Eye (tissue), 1 donor: ENCODE measurements at regions not wholly inside any gene's neighbourhood (a gene's known extent, or its start where the extent isn't known, plus 50 kb on each side); places are given as distances from the start of the nearest gene placed in this dataset.

Source experiments
- DNase-seq: peaks from one replicate; pipeline ENCODE4 v3.0.0-alpha.2; 2015

DNA sequence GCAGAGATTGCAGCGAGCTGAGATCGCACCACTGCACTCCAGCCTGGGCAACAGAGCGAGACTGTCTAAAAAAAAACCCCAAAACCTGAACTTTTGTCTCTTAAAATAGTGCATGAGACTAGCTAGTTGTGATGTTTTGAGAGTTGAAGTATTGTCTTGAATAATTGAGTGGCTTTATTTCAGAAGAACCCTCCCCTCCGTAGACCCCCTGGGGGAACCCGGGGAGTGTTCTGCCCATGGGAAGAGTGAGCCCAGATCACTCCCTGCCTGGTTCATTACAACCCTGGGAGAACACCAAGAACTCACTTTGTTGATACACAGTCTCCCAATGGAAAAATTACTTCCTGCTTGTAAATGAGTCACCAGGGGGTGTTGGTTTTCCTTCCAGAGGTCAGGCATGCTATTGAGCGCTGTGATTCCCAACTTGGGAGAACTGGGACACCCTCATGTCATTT is 65.3 kb upstream of the SHISA3 start:
- no peak for DNase-seq

DNA sequence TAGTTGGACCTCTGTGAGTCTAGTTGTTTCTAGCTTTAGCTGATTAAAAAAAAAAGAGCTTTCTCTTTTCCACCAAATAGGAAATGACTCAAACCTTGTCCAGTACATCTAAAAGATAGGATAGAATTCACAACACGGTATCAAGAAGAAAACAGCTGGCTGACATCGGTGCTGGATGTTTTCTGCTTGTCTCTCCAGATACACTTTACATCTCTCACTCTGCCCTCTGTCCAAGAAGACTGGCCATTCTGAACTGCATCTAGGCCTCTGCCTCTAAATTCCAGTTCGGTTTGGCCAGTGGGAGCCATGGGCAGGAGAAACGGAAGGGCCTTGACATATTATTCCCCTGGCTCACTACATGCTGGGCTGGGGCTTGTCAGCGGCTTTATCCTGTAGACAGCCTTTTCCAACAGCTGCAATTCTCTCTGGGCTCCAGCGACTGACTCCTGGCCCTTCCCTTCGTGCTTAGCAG is 57.3 kb upstream of the SHISA3 start:
- DNase-seq = no peak

DNA sequence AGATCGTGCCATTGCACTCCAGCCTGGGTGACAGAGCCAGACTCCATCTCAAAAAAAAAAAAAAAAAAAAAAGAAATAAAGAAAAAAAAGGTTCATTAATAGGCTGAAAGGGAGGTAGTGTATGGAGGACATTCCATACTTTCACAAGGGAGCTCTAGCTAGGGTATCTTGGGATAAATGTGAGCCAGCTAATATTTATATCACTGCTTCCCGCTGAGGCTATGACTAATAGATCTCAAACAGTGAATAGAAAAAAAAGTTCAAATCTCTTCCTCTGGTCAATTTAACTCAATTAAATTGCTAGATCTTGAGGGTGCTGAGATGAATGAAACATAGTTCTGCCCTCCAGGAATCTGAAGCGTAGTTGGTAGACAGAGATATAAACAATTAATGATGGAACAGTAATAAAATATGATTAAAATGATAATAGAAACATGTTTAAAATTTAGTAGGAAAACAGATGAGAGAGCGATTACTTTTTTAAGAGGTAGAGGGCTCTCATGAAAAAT is 55.7 kb upstream of the SHISA3 start:
- no peak for DNase-seq

GRCh38 chr4:42342459-42342858 is 54.8 kb upstream of the SHISA3 start:
- no peak for DNase-seq

DNA sequence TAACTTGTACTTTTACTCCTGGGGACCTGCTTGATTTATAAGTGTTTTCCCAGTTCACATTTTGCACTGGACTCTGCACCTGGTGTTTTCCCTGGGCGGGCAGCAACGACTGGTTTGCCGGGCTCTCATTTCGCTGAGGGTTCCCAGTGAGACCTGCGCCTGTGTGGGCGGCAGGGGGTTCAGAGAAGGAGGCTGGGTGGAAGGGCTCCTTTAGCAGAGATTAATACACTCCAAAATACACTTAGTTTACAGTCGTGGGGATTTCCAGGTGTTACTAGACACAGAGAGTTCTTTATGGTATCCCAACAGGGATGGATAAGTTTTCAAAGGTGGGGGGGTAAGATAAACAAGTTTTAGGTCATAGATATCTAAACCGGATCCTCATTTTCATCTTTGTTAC is 53.0 kb upstream of the SHISA3 start:
- no peak for DNase-seq

DNA sequence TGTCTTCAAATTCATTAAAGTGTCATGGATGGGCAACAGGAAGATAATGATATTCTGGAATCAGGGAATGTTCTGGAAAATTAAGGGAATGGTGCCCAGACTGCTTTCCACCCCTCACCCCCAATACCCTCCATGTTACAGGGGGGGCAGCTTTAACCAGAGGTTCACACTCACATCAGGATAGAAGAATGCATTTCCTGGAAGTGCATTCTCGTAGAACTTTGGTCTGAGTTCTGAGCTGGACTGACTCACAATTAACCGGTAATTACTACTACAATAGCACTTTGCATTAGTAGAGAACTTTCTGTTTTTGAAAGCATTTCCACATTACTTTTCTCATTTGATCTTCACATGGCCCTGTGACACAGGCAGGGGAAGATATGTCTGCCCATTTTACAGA is 52.5 kb upstream of the SHISA3 start:
- no peak for DNase-seq

DNA sequence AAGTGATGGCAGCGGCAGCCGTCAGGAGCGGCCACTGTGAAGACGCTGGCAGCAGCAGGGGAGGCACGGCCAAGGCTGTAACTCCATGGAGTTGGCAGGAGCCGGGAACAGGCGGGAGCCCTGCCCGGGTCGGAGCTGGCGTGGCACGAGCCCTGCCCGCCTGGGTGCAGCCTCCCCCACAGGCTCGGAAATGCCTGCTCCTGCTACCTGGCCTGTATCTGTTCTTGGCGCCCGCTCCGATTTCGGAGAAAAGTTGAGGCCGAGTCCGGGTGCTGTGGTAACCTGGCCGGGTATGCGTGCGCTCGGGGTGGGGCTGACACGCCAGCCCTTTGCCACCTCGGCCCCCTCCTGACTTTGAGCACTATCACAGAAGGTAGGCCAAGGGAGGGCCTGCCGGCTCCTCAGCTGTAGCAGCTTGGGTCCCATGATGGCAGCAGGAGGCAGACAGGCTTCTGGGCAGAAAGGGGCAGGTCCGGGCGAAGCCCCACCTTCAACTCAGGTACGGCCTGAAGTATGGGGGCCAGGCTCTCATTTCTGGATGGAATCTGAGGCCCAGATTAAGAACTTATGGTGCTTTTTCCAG is 51.2 kb upstream of the SHISA3 start:
- DNase-seq = no peak

DNA sequence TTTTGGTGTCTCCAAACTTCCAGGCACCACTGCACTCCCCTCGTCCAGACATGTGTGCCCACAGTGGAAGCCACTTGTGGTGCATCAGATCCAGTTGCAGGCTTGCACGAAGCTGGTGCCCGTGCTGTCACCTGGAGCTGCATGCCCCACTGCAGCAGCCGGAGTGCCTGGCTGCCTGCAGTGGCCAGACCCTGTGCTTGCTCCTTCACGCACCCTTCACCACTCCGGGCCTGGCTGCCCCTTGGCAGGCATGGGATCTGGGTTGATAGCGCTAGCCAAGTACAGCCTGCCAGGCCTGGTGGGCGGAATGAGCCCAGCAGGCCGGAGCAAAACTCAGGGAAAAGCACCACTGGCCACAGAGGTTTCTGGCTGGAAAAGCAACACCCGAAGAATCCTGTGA is 50.2 kb upstream of the SHISA3 start:
- DNase-seq = no peak
